T-helper 2 cell (primary cell): ENCODE measurements at regions not wholly inside any gene's neighbourhood (a gene's known extent, or its start where the extent isn't known, plus 50 kb on each side); places are given as distances from the start of the nearest gene placed in this dataset.

Experiments
- DNase-seq, 5 experiments: peaks; one replicate each; pipeline versions ENCODE4 v3.0.0 to v3.0.0-alpha.2; 2012 to 2022

GRCh38 chr9:88033359-88033702 lies 59.0 kb upstream of the CDK20 start:
- DNase-seq = no peak

GRCh38 chr9:88028338-88028737 lies 54.0 kb upstream of the CDK20 start:
- DNase-seq = no peak

GRCh38 chr9:88026118-88026479 lies 51.8 kb upstream of the CDK20 start:
- no peak for DNase-seq

- no peak for DNase-seq
Observed at GRCh38 chr9:88025411-88026117, 51.2 kb upstream of the CDK20 start.

GRCh38 chr9:88024896-88025295 lies 50.6 kb upstream of the CDK20 start:
- no peak for DNase-seq
